ENCODE measurements at regions not wholly inside any gene's neighbourhood (a gene's known extent, or its start where the extent isn't known, plus 50 kb on each side); places are given as distances from the start of the nearest gene placed in this dataset.
"Not testable (repeated sequence)": the region's sequence is repeated elsewhere in the genome, so short reads cannot be mapped to it uniquely, and the experiment has no call there.

- no peak for DNase-seq (ENCODE audit: low spot score)
Measured at GRCh38 chr2:147149575-147150240, 695.1 kb upstream of the ACVR2A start.

GRCh38 chr2:147147802-147148201 lies 697.0 kb upstream of the ACVR2A start:
- no peak for DNase-seq (ENCODE audit: low spot score)

GRCh38 chr2:147141930-147142329 lies 702.9 kb upstream of the ACVR2A start:
- no peak for DNase-seq (ENCODE audit: low spot score)

- DNase-seq (ENCODE audit: low spot score), result not testable (repeated sequence)
Measured at GRCh38 chr2:147139732-147140131, 705.1 kb upstream of the ACVR2A start.

- DNase-seq (ENCODE audit: low spot score), result no peak
Measured at GRCh38 chr2:147137711-147138110, 707.1 kb upstream of the ACVR2A start.

GRCh38 chr2:147135376-147135775 lies 709.5 kb upstream of the ACVR2A start:
- DNase-seq (ENCODE audit: low spot score), result no peak

GRCh38 chr2:147133286-147133908 lies 711.4 kb upstream of the ACVR2A start:
- no peak for DNase-seq (ENCODE audit: low spot score)

- DNase-seq (ENCODE audit: low spot score), result no peak
Measured at GRCh38 chr2:147125145-147125544, 719.7 kb upstream of the ACVR2A start.

GRCh38 chr2:147122944-147123343 lies 721.9 kb upstream of the ACVR2A start:
- DNase-seq (ENCODE audit: low spot score), result no peak

- no peak for DNase-seq (ENCODE audit: low spot score)
Measured at GRCh38 chr2:147110962-147111361, 733.9 kb upstream of the ACVR2A start.

GRCh38 chr2:147110317-147110716 lies 734.5 kb upstream of the ACVR2A start:
- no peak for DNase-seq (ENCODE audit: low spot score)

GRCh38 chr2:147109291-147109690 lies 735.5 kb upstream of the ACVR2A start:
- DNase-seq (ENCODE audit: low spot score), result no peak

GRCh38 chr2:147108548-147108947 lies 736.3 kb upstream of the ACVR2A start:
- no peak for DNase-seq (ENCODE audit: low spot score)

GRCh38 chr2:147101941-147102790 lies 742.7 kb upstream of the ACVR2A start:
- no peak for DNase-seq (ENCODE audit: low spot score)

GRCh38 chr2:147100406-147101035 lies 744.3 kb upstream of the ACVR2A start:
- DNase-seq (ENCODE audit: low spot score), result no peak

GRCh38 chr2:147099845-147100244 lies 745.0 kb upstream of the ACVR2A start:
- no peak for DNase-seq (ENCODE audit: low spot score)

GRCh38 chr2:147098940-147099339 lies 745.9 kb upstream of the ACVR2A start:
- DNase-seq (ENCODE audit: low spot score), result no peak

GRCh38 chr2:147097747-147098146 lies 747.1 kb upstream of the ACVR2A start:
- no peak for DNase-seq (ENCODE audit: low spot score)

GRCh38 chr2:147096671-147097070 lies 748.2 kb upstream of the ACVR2A start:
- DNase-seq (ENCODE audit: low spot score), result no peak

- no peak for DNase-seq (ENCODE audit: low spot score)
Measured at GRCh38 chr2:147095376-147095775, 749.5 kb upstream of the ACVR2A start.

GRCh38 chr2:147094077-147094476 lies 750.8 kb upstream of the ACVR2A start:
- DNase-seq (ENCODE audit: low spot score), result no peak

GRCh38 chr2:147092266-147092665 lies 752.6 kb upstream of the ACVR2A start:
- DNase-seq (ENCODE audit: low spot score), result no peak

All from mesenteric fat pad (tissue), 1 donor.